ENCODE measurements at regions not wholly inside any gene's neighbourhood (a gene's known extent, or its start where the extent isn't known, plus 50 kb on each side); places are given as distances from the start of the nearest gene placed in this dataset.

DNA sequence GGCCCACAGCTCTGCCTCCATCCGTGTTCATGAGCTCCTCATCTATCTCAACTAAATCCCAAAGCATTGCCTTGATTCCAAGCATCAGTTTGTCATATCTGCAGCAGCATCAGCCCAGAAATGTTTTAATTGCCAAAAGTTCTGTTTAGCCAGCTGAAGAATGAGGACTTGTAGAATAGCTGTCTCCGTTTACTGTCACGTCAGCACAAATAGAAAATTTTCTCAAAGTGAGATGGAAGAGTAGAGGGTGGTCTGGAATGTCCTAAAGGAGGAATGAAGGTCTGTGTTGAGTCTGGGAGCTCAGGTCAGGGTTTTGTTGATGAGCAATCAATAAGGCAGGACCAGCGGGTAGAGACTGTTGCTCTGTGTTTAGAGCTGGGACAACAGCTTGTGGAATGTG lies 134.9 kb upstream of the ISX start:
- ChIA-PET CTCF (interaction anchor here (1.1 kb wide), 2 partner anchors 36 to 820 kb away, joined by 3 read pairs; no protein-coding TSS in a partner anchor), POLR2A (no interaction called here)
- TF ChIP-seq, protein P1, sequence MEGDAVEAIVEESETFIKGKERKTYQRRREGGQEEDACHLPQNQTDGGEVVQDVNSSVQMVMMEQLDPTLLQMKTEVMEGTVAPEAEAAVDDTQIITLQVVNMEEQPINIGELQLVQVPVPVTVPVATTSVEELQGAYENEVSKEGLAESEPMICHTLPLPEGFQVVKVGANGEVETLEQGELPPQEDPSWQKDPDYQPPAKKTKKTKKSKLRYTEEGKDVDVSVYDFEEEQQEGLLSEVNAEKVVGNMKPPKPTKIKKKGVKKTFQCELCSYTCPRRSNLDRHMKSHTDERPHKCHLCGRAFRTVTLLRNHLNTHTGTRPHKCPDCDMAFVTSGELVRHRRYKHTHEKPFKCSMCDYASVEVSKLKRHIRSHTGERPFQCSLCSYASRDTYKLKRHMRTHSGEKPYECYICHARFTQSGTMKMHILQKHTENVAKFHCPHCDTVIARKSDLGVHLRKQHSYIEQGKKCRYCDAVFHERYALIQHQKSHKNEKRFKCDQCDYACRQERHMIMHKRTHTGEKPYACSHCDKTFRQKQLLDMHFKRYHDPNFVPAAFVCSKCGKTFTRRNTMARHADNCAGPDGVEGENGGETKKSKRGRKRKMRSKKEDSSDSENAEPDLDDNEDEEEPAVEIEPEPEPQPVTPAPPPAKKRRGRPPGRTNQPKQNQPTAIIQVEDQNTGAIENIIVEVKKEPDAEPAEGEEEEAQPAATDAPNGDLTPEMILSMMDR (IDR thresholded peaks at IDR 0.05; ENCODE audit: control extremely low read depth, extremely low read depth, low read depth, missing control alignments): no peak
- DNase-seq (ENCODE audit: extremely low spot score): no peak

DNA sequence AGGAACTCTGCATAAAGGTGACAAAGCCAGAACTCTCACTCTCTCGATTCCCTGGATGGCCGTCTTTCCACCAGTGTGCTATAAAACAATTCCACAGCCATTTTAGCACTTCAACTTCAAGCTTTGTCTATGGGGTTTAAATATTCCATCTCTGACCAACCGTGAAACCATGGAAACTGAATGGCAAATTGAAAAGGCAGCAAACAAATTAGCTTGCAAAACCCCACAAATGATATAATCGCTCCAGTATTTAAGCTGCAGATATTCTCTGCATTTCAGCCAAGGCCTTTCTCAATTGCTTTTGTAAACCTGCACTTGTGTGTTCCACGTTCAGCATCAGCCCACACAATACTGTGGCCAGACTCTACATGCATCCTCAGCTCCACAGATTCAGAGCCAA lies 131.7 kb upstream of the ISX start:
- POLR2A ChIA-PET: no interaction called here
- DNase-seq (ENCODE audit: extremely low spot score): no peak
- CTCF ChIA-PET: interaction anchor here (1.2 kb wide), 1 partner anchor 9 kb away, joined by 6 read pairs; no protein-coding TSS in a partner anchor
- TF ChIP-seq, protein P1 (IDR thresholded peaks at IDR 0.05; ENCODE audit: control extremely low read depth, extremely low read depth, low read depth, missing control alignments): no peak

DNA sequence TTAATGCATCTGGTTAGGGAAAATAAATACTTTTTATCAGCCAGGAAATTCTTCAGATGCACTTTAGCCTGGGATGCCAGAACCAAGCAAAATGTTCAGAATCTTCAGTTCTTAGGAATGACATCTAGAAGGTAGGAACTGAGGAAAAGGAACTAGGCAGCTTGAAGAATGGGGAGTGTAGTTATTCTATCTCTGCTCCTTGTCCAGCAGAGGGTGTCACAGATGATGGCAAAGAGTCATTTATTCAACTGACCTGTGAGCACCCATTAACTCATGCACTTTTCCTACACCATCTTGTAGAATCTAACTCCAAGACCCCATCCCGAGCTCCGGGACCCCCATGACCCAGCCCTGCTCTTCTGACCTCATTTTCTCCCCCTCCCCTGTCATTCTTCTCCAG lies 122.1 kb upstream of the ISX start:
- DNase-seq (ENCODE audit: extremely low spot score): no peak
- ChIA-PET CTCF (interaction anchor here (1.0 to 2.8 kb wide), 4 partner anchors 25 to 207 kb away, joined by 4 to 7 read pairs (median 4); no protein-coding TSS in a partner anchor), POLR2A (no interaction called here)
- TF ChIP-seq, protein P1 (IDR thresholded peaks at IDR 0.05; ENCODE audit: control extremely low read depth, extremely low read depth, low read depth, missing control alignments): peak; percentile 12

DNA sequence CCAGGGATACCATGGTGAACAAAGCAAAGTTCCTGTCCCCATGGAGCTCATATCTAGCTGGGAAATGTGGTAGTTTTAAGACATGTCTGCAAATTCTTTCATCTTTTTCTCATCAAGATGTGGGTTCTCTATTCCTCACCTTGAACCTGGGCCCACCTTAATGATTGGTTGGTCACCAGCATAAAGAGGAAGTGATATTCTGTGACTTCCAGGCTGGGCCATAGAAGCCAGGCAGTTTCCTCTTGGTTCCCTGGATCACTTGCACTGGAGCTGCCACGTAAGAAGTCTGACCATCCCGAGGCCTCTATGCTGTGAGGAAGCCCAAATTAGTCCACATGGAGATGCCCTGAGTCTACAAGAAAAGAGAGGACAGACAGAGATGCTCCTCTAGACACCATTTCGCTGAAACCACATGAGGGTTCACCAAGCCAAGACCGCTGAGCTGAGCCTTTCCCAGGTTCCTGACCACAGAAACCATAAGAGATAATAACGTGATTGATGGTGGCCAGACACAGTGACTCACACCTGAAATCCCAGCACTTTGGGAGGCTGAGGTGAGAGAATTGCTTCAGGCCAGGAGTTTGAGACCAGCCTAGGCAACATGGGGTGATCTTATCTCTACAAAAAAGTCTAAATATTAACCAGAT lies 119.5 kb upstream of the ISX start:
- TF ChIP-seq, protein P1 (IDR thresholded peaks at IDR 0.05; ENCODE audit: control extremely low read depth, extremely low read depth, low read depth, missing control alignments): no peak

DNA sequence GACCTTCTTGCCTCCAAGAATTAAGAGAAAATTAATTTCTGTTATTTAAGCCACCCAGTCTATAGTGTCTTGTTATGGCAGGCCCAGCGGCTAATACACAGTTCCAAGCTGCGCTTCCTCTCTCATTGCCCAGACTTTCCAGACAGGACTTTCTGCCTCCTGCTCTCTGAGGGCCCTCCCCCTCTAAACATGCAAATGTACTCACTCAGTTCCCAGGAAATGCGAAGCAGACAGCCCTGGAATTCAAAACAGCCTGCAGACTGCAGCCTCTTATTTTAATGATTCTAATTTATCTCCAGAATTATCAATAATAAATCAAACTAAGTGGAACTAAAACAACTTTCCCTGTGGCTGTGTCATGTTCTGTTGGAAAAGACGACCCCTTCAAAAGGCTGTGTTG lies 115.5 kb upstream of the ISX start:
- no peak for DNase-seq (ENCODE audit: extremely low spot score)
- ChIA-PET CTCF (interaction anchor here (1.3 to 1.6 kb wide), 2 partner anchors 11 to 15 kb away, joined by 3 read pairs; no protein-coding TSS in a partner anchor), POLR2A (no interaction called here)
- TF ChIP-seq, protein P1 (IDR thresholded peaks at IDR 0.05; ENCODE audit: control extremely low read depth, extremely low read depth, low read depth, missing control alignments): no peak

More for the DNA sequence above, 119.5 kb upstream of the ISX start:
- DNase-seq (ENCODE audit: extremely low spot score): no peak
- ChIA-PET CTCF (no interaction called here), POLR2A (no interaction called here)

DNA sequence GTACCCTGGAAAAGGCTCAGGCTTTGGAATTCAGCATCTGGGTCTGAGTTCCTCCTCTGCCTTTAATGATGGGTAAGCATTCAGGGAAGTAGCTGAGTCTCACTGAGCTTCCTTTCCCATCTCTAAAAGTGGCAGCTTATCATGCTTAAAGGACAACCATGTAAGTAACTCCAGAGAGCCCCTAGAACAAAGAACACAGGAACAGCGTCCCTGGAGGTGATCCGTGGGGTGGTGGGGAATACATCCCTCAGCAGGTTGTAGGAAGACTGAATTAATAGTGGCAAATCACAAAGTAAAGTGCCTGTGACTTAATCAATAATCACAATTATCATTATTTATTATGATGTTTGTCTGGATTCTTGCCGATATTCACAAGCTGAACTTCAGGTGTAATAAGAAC lies 114.7 kb upstream of the ISX start:
- POLR2A ChIA-PET: no interaction called here
- TF ChIP-seq, protein P1 (IDR thresholded peaks at IDR 0.05; ENCODE audit: control extremely low read depth, extremely low read depth, low read depth, missing control alignments): no peak
- no peak for DNase-seq (ENCODE audit: extremely low spot score)
- CTCF ChIA-PET: interaction anchor here (1.3 to 1.6 kb wide), 2 partner anchors 12 to 16 kb away, joined by 3 read pairs; no protein-coding TSS in a partner anchor
